HT1080 (cell line): ENCODE measurements at regions not wholly inside any gene's neighbourhood (a gene's known extent, or its start where the extent isn't known, plus 50 kb on each side); places are given as distances from the start of the nearest gene placed in this dataset.
A peak's percentile ranks its signal among the peaks of the same experiment; 100 is the strongest.
"Not testable (repeated sequence)": the region's sequence is repeated elsewhere in the genome, so short reads cannot be mapped to it uniquely, and the experiment has no call there.

Experiments
- DNase-seq: peaks from one replicate; pipeline ENCODE4 v3.0.0-alpha.2; 2015; ENCODE audit warnings: low read depth

GRCh38 chr15:38797506-38797905 is 232.9 kb upstream of the RASGRP1 start:
- not testable (repeated sequence) for DNase-seq

GRCh38 chr15:38799202-38799601 is 234.6 kb upstream of the RASGRP1 start:
- not testable (repeated sequence) for DNase-seq

GRCh38 chr15:38809621-38810020 is 245.0 kb upstream of the RASGRP1 start:
- DNase-seq = no peak

GRCh38 chr15:38810686-38811085 is 246.1 kb upstream of the RASGRP1 start:
- DNase-seq = no peak

GRCh38 chr15:38814254-38814653 is 249.6 kb upstream of the RASGRP1 start:
- DNase-seq = not testable (repeated sequence)

- DNase-seq = no peak
Measured at GRCh38 chr15:38814891-38815290, 250.3 kb upstream of the RASGRP1 start.

- DNase-seq = peak; percentile 73
Measured at GRCh38 chr15:38817427-38818156, 253.0 kb upstream of the RASGRP1 start.

- DNase-seq = no peak
Measured at GRCh38 chr15:38818157-38818790, 253.7 kb upstream of the RASGRP1 start.

GRCh38 chr15:38819387-38819950 is 254.9 kb upstream of the RASGRP1 start:
- no peak for DNase-seq

GRCh38 chr15:38823263-38823662 is 258.6 kb upstream of the RASGRP1 start:
- DNase-seq = no peak

GRCh38 chr15:38824719-38825118 is 260.1 kb upstream of the RASGRP1 start:
- no peak for DNase-seq

- DNase-seq = no peak
Measured at GRCh38 chr15:38826880-38827279, 262.3 kb upstream of the RASGRP1 start.

GRCh38 chr15:38828031-38828532 is 263.5 kb upstream of the RASGRP1 start:
- DNase-seq = no peak

- DNase-seq = no peak
Measured at GRCh38 chr15:38829086-38829485, 264.5 kb upstream of the RASGRP1 start.

GRCh38 chr15:38842226-38842625 is 277.6 kb upstream of the RASGRP1 start:
- DNase-seq = no peak

GRCh38 chr15:38843051-38843501 is 278.5 kb upstream of the RASGRP1 start:
- DNase-seq = no peak

- DNase-seq = peak; percentile 58
Measured at GRCh38 chr15:38843736-38844590, 279.3 kb upstream of the RASGRP1 start.

GRCh38 chr15:38844736-38845135 is 280.1 kb upstream of the RASGRP1 start:
- DNase-seq = no peak

- no peak for DNase-seq
Measured at GRCh38 chr15:38846346-38846745, 281.7 kb upstream of the RASGRP1 start.

- no peak for DNase-seq
Measured at GRCh38 chr15:38847666-38848065, 283.1 kb upstream of the RASGRP1 start.

- DNase-seq = no peak
Measured at GRCh38 chr15:38849046-38849445, 284.4 kb upstream of the RASGRP1 start.
